Body of pancreas (tissue), 4 donors: ENCODE measurements at regions not wholly inside any gene's neighbourhood (a gene's known extent, or its start where the extent isn't known, plus 50 kb on each side); places are given as distances from the start of the nearest gene placed in this dataset.
A peak's percentile ranks its signal among the peaks of the same experiment; 100 is the strongest.

Source experiments
- ATAC-seq: fragments of 150-250 bp; one replicate; pipeline ENCODE4 v1.9.1; 2016
- DNase-seq, 4 donors: peaks; one replicate each; pipeline ENCODE4 v3.0.0-alpha.2; 2019
- H3K27ac ChIP-seq, 4 donors: fragments of 200-600 bp; sonication (generic); 1 replicate in 3 of 4; 2 replicates in 1 of 4; pipeline versions ENCODE4 v1.5.1 to v1.6.1; 2016 to 2019; ENCODE audit warnings: mild to moderate bottlenecking in 1 of 4, mixed read lengths in 1 of 4, moderate library complexity in 1 of 4
- H3K27me3 ChIP-seq, 2 donors: fragments of 200-600 bp; sonication (generic); one replicate each; pipeline ENCODE4 v1.6.0; 2016; ENCODE audit warnings: mild to moderate bottlenecking in 1 of 2
- H3K36me3 ChIP-seq, 2 donors: fragments of 200-600 bp; sonication (generic); replicated peaks in 1 of 2; 2 replicates each; pipeline ENCODE4 v1.5.1; 2016; ENCODE audit warnings: low read depth in 2 of 2; ENCODE audit not compliant: insufficient read depth in 1 of 2
- H3K4me1 ChIP-seq: fragments of 200-600 bp; sonication (generic); one replicate; pipeline ENCODE4 v1.6.0; 2016
- H3K4me3 ChIP-seq, 2 donors: fragments of 200-600 bp; sonication (generic); 1 replicate in 1 of 2; 2 replicates in 1 of 2; pipeline ENCODE4 v1.5.1; 2016 to 2019
- H3K9me3 ChIP-seq, 3 donors: fragments of 200-600 bp; sonication (generic); 1 replicate in 2 of 3; 2 replicates in 1 of 3; pipeline ENCODE4 v1.5.1; 2016
- CTCF ChIP-seq, 7 experiments: fragments of 450-650 bp in 4 of 7; fragments of 200-600 bp in 3 of 7; sonication (generic) in 3 of 7; IDR thresholded peaks; one replicate each; pipeline ENCODE4 v1.5.1; 2016 to 2019; ENCODE audit warnings: antibody characterized with exemption in 7 of 7
- POLR2A ChIP-seq, 3 donors: fragments of 450-650 bp; IDR thresholded peaks; one replicate each; pipeline ENCODE4 v1.6.1; 2016; ENCODE audit warnings: antibody characterized with exemption in 3 of 3, mild to moderate bottlenecking in 2 of 3
- WGBS, 2 donors: methylation state at CpG; one replicate each; pipeline ENCODE4 v1.1.5; 2017; 5-methylcytosine and 5-hydroxymethylcytosine counted together
- intact Hi-C: fragments of 100-400 bp; cut with DNase I; formaldehyde crosslinking; loops from one replicate; pipeline ENCODE4 v1.15.1; 2023

- DNase-seq (no peak), ATAC-seq (no peak)
- no peak for TF ChIP-seq CTCF (IDR thresholded peaks at IDR 0.05)
- no peak for TF ChIP-seq POLR2A (IDR thresholded peaks at IDR 0.05)
- intact Hi-C loops, result no loop called here
- 13 to 26% methylated on average over 4 of the region's 4 CpGs for WGBS, 2 donors
- H3K36me3 ChIP-seq, result no peaks in the 10 kb centered on the region
- no peak overlapping the region for H3K4me3 ChIP-seq
- H3K9me3 ChIP-seq, result no peaks in the 10 kb centered on the region
- H3K27ac ChIP-seq, result no peak overlapping the region
- no peaks in the 10 kb centered on the region for H3K27me3 ChIP-seq
- no peaks in the 10 kb centered on the region for H3K4me1 ChIP-seq
Observed at GRCh38 chr10:10661176-10661575, 356.5 kb upstream of the CELF2 start.

- WGBS, 2 donors, result 32 to 46% methylated on average over 6 of the region's 6 CpGs
- H3K4me3 ChIP-seq, result no peak overlapping the region
- ATAC-seq (no peak), DNase-seq (no peak)
- no peaks in the 10 kb centered on the region for H3K36me3 ChIP-seq
- H3K9me3 ChIP-seq, result no peaks in the 10 kb centered on the region
- no peaks in the 10 kb centered on the region for H3K27me3 ChIP-seq
- intact Hi-C loops, result no loop called here
- H3K27ac ChIP-seq, result no peak overlapping the region
- no peak for TF ChIP-seq POLR2A (IDR thresholded peaks at IDR 0.05)
- no peak for TF ChIP-seq CTCF (IDR thresholded peaks at IDR 0.05)
- no peaks in the 10 kb centered on the region for H3K4me1 ChIP-seq
Observed at GRCh38 chr10:10662716-10663408, 354.8 kb upstream of the CELF2 start.

GRCh38 chr10:10663622-10664021, 354.1 kb upstream of the CELF2 start:
- Histone ChIP-seq H3K27ac (no peak overlapping the region), H3K36me3 (no peaks in the 10 kb centered on the region), H3K27me3 (no peaks in the 10 kb centered on the region), H3K4me3 (no peak overlapping the region), H3K9me3 (no peaks in the 10 kb centered on the region), H3K4me1 (no peaks in the 10 kb centered on the region)
- intact Hi-C loops, result no loop called here
- ATAC-seq (no peak), DNase-seq (no peak)
- WGBS, 2 donors, result 27 to 36% methylated on average over 3 of the region's 3 CpGs
- TF ChIP-seq CTCF (IDR thresholded peaks at IDR 0.05) (no peak), POLR2A (IDR thresholded peaks at IDR 0.05) (no peak)

GRCh38 chr10:10665750-10666149, 351.9 kb upstream of the CELF2 start:
- 36 to 68% methylated on average over 6 of the region's 6 CpGs for WGBS, 2 donors
- peak in 2 of 4 donors; percentile 6 to 13 for DNase-seq

More at GRCh38 chr10:10665750-10666149, 351.9 kb upstream of the CELF2 start:
- no peak for ATAC-seq
- no peak for TF ChIP-seq CTCF (IDR thresholded peaks at IDR 0.05)
- no peak for TF ChIP-seq POLR2A (IDR thresholded peaks at IDR 0.05)
- Histone ChIP-seq H3K27ac (no peak overlapping the region), H3K4me3 (no peak overlapping the region), H3K9me3 (no peaks in the 10 kb centered on the region), H3K4me1 (no peaks in the 10 kb centered on the region), H3K36me3 (no peaks in the 10 kb centered on the region), H3K27me3 (no peaks in the 10 kb centered on the region)
- intact Hi-C loops, result no loop called here
